ENCODE measurements at regions not wholly inside any gene's neighbourhood (a gene's known extent, or its start where the extent isn't known, plus 50 kb on each side); places are given as distances from the start of the nearest gene placed in this dataset.
"Not testable (repeated sequence)": the region's sequence is repeated elsewhere in the genome, so short reads cannot be mapped to it uniquely, and the experiment has no call there.

DNA sequence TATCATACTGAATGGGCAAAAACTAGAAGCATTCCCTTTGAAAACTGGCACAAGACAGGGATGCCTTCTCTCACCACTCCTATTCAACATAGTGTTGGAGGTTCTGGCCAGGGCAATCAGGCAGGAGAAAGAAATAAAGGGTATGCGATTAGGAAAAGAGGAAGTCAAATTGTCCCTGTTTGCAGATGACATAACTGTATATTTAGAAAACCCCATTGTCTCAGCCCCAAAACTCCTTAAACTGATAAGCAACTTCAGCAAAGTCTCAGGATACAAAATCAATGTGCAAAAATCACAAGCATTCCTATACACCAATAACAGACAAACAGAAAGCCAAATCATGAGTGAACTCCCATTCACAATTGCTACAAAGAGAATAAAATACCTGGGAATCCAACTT is 52.5 kb upstream of the CCDC71L start:
- DNase-seq, result not testable (repeated sequence)

- DNase-seq, result not testable (repeated sequence)
Observed at GRCh38 chr7:106714590-106715442, 53.9 kb upstream of the CCDC71L start.

DNA sequence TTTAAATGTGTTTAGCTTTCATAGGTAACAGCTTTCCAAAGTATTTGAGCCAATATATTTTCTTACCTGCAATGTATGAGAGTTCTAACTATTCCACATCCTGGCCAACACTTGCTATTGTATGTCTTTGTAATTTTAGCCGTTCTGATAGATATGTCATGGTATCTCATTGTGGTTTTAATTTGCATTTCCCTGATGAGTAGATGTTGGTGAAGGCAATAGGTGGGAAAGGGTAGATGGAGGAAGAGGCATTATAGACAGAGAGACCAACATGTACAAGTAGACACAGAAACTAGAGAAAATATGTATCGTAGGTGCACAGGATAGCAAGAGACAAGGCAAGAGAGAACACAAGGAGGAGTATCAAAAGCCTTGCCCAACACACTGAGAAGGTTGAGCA is 54.8 kb upstream of the CCDC71L start:
- no peak for DNase-seq

GRCh38 chr7:106717254-106717954 is 56.4 kb upstream of the CCDC71L start:
- DNase-seq, result no peak

DNA sequence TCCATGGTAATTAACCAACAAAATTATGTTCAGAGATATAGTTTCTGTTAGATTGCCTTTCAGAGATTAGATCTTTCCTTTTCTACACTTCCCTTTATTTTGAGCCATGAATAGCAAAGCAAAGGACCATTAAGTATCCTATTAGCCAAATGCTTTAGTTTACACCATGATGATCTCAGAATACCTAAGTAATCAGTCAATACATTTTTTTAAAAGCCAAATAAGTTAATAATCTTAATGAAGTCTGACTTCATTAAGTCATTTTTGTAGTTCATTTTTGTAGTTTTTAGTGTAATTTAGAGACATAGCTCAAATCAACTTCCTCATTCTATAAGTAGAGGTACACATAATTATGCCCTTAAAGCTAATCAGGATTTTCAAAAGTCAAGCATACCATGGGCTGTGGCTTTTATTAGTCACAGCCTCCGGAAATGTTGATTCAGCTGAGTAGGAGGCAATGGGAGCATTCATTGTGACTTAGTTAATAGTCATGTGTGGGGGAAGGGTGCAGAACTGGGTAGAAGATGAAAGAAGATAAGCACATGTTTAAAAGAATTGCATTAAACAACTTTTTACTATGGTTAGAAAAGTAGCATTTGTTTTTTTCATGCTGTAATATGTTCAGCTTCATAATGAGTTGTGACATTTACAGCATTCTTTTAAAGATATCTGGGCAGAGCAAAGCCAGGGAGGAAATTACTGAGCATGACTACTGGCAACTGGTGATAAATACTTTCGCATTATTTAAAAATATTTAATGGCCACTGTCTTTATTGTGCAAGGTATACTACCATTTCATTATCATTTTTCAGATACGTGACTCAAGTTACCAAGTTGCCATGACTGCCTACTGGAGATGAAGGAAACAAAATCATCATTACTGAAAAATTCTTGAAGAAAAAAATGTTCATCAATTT is 57.3 kb upstream of the CCDC71L start:
- peak in 2 of 3 experiments; percentile 48 to 86 for DNase-seq

DNA sequence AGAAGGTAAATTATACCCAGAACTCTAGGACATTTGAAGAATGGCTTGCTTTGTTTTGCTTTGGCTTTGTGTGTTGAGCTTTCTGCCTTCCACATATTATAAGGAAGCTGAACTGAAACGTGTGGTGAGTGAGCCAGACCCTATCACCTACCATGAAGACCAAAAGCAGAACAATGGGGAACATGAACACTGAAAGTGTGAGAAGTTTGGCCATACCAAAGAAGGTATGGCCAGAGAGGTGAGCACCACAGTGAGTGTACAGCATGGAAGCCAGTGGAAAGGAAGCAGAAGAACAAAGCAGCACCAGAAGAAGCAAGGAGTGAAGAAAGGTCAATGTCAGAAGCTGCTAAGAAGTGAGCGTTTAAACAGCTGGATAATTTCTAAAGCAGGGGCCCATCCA is 59.7 kb upstream of the CCDC71L start:
- DNase-seq, result no peak

GRCh38 chr7:106721816-106722785 is 61.1 kb upstream of the CCDC71L start:
- DNase-seq, result no peak

DNA sequence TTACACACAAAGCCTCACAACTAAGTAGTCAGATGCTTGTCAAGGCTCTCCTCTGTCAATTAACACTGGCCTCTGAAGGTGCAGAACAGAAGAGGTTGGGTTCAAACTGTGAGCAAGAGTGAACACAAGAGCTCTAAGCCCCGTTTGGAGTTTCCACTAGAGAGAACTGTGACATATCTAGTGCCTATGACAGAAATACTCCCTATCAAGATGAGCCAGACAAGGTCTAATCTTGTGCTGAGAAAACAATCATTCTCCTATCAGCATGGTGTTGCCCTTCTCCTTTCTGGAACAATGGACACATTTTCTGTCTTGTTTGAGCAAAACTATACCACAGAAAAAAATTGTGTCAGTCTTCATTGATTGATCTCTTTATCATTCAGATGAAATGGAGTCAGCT is 62.4 kb upstream of the CCDC71L start:
- DNase-seq, result no peak

DNA sequence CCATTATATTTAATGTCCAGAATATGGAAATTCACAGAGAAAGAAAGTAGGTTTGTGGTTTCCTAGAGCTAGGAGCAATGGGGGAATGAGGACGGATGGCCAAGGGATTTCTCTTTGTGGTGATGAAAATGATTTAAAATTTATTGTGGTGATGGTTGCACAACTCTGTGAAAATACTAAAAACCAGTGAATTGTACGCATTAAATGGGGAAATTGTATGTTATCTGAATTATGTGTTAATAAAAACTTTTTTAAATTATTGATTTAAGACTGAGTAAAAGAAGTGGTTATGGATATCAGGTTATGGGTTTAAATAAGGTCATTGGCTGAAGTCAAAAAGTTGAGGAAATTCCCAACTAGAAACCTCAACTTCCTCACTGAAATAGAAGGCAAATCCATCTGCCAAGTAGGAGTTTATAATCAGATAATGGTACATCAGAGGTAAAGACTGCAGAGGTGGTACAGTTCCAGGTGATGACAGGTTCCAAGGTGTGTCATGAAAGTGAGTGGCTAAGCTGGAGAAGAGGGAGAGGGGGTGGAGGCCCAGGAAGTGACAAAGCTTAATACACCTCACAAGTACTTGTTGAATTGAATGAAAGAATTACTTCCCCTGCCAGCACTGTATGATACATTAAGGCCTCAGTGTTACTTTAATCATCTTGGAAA is 68.9 kb upstream of the CCDC71L start:
- no peak for DNase-seq

DNA sequence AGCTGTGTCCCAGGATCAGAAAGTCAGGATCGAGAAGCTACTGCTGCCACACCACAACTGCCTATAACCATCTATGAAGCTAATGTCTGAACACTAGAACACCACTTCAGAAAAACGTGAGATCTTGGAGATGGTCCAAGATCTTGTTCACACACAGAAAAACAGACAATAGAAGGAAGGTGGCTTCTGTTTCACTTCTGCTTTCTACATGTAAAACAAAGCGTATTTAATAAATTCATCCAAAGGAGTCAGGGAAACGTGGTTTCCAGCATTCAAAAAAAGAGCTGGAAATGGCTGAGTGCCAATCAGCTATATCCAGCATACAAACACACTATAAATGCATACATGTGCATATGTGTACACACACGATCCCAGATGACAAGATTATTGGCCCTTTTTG is 70.2 kb upstream of the CCDC71L start:
- peak in 2 of 3 experiments; percentile 59 to 66 for DNase-seq

DNA sequence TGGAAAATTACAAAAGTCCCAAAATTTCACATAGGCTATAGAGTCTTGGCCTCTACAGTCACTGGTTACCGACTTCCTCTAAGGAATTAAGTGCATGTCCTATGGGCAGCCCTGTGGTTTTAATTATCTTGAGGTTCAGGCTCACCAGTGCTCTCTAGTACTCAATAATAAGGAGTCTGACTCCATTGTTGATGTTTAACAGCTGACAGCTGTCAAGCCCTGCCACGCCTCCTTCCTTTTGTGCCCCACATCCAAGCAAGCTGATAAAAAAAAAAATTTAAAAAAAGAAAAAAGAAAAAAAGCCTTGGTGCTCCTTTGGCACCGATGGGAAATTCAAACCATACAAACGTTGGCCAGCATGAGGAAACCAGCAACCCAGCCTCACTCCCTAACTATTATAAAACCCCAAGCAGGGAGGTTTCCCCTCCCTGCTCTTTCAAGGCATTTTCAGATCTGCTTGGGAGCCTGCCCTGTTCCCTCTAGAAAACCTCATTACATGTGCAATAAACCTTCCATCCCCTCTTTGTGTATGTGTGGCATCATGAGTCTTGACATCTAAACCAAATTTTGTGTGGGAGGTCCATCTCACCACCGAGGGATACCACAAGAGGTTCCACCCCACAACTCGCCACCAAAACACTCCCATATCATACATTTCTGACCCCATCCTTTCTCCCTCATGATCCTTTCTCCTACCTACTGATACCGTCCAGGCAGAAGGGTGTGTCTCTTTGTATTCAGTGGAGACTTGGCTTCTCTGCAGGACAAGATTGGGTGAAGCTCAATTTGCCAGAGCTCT is 70.9 kb upstream of the CCDC71L start:
- DNase-seq, result peak; percentile 19 to 70 (median 32)

GRCh38 chr7:106735637-106736036 is 74.7 kb upstream of the CCDC71L start:
- no peak for DNase-seq

DNA sequence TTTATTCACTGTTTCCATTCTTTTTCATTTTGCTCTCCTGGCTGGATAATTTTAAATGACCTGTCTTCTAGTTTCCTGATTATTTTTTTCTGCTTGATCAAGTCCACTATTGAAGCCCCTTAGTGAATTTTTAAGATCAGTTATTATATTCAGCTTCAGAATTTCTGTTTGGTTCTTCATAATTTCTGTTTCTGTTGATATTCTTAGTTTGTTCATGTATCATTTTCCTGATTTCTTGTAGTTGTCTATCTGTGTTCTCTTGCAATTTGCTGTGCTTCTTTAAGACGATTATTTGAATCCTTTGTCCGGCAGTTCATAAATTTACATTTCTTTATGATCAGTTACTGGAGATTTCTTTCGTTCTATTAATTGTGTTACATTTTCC is 75.2 kb upstream of the CCDC71L start:
- DNase-seq, result no peak

- peak; percentile 24 to 71 (median 44) for DNase-seq
Observed at GRCh38 chr7:106736508-106737201, 75.7 kb upstream of the CCDC71L start.

- DNase-seq, result peak in 1 of 3 experiments; percentile 42
Observed at GRCh38 chr7:106737202-106737562, 76.2 kb upstream of the CCDC71L start.

- DNase-seq, result no peak
Observed at GRCh38 chr7:106740806-106741205, 79.8 kb upstream of the CCDC71L start.

DNA sequence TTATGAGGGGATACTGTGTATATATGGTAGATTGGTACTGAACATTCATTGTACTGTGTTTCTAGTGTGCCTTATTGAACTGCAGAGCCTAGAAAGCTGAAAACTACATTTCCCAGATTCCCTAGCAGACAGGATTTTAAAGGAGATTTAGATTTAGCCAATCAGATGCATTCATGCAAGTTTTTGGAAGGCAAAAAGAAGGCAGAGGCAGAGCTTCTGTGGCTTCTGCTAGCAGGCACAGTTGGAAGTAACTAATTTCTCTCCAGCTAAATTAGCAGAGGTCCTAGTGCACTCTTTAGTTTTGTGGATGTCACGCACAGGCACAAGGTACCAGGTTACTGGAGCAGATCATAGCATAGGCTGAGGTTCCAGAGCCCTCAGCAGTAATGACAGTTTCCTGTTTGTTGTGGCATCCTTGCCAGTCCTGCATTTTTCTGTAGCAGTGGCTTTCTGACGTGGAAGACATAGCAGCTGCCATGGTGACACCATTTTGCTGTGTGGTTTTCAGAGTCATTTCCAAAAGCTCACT is 83.7 kb upstream of the CCDC71L start:
- no peak for DNase-seq

DNA sequence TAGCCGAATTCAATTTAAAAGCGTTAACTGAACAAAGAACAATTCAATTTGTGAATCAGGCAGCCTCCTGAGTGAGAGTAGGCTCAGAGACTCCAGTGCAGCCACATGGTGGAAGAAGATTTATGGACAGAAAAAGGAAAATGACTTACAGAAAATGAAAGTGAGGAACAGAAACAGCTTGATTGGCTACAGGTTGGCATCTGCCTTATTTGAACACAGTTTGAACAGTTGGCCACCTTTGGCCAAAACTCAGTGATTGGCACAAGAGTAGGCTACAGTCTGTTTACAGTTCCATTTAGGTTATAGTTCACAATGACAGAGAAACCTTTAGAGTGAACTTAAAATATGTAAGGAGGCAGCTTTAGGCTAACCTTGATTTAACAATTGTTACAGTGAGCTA is 86.3 kb upstream of the CCDC71L start:
- DNase-seq, result not testable (repeated sequence)

- DNase-seq, result no peak
Observed at GRCh38 chr7:106747804-106748203, 86.8 kb upstream of the CCDC71L start.

DNA sequence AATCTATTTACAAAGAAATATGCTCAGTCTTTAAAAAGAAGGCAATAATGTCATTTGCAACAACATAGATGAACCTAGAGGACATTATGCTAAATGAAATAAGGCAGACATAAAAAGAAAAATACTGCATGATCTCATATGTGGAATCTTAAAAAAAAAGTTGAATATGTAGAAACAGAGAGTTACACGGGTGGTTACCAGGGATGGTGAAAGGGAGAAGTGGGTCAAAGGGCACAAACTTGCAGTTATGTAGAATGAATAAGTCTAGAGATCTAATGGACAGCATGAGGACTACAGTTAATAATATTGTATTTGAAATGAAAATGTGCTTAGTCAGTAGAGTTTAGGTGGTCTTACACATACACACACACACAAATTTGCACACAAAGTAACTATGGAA is 88.2 kb upstream of the CCDC71L start:
- no peak for DNase-seq
